ENCODE measurements at regions not wholly inside any gene's neighbourhood (a gene's known extent, or its start where the extent isn't known, plus 50 kb on each side); places are given as distances from the start of the nearest gene placed in this dataset.
A peak's percentile ranks its signal among the peaks of the same experiment; 100 is the strongest.
"Not testable (repeated sequence)": the region's sequence is repeated elsewhere in the genome, so short reads cannot be mapped to it uniquely, and the experiment has no call there.

- H3K27me3 Mint-ChIP-seq, result peaks cover 21% of the 10 kb centered on the region
- not testable (repeated sequence) for H3K27ac Mint-ChIP-seq, H3K4me1 Mint-ChIP-seq, H3K4me3 Mint-ChIP-seq, DNase-seq, H3K9me3 Mint-ChIP-seq, ATAC-seq
Measured at GRCh38 chr2:131833367-131834202, 305.9 kb downstream of the CCDC74A start.

- not testable (repeated sequence) for H3K4me1 Mint-ChIP-seq, DNase-seq, H3K27ac Mint-ChIP-seq, H3K9me3 Mint-ChIP-seq, H3K4me3 Mint-ChIP-seq
- peak; percentile 10 for ATAC-seq
- H3K27me3 Mint-ChIP-seq, result peaks cover 21% of the 10 kb centered on the region
Measured at GRCh38 chr2:131834203-131835020, 306.7 kb downstream of the CCDC74A start.

DNA sequence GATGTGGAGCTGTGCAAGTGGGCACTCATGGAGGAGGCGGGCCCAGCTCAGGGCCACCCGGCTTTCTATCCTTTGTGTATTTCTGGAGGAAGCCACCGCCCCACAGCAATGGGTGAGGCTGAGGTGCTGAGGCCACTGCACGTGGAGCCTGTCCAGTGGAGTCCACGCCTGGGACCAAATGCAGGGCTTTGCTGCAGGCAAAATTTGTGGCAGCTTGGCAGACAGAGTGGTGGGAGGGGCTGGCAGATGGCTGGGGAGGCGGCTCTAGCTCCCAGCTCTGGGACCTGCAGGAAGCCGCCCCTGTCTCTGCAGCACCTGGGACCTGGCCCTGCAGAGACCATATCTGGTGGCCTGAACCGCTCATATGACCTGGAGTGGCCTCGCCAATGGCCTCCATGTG is 307.3 kb downstream of the CCDC74A start:
- H3K27ac Mint-ChIP-seq, H3K4me1 Mint-ChIP-seq, ATAC-seq, H3K9me3 Mint-ChIP-seq, DNase-seq, H3K4me3 Mint-ChIP-seq: not testable (repeated sequence)
- H3K27me3 Mint-ChIP-seq, result peaks cover 21% of the 10 kb centered on the region

- no peaks in the 10 kb centered on the region for H3K9me3 Mint-ChIP-seq
- peaks cover 21% of the 10 kb centered on the region for H3K27me3 Mint-ChIP-seq
- H3K4me1 Mint-ChIP-seq, result peaks cover 5% of the 10 kb centered on the region
- H3K4me3 Mint-ChIP-seq, result no peak overlapping the region
- DNase-seq, result no peak
- no peak for ATAC-seq
- H3K27ac Mint-ChIP-seq, result no peak overlapping the region
Measured at GRCh38 chr2:131835621-131836091, 308.0 kb downstream of the CCDC74A start.

DNA sequence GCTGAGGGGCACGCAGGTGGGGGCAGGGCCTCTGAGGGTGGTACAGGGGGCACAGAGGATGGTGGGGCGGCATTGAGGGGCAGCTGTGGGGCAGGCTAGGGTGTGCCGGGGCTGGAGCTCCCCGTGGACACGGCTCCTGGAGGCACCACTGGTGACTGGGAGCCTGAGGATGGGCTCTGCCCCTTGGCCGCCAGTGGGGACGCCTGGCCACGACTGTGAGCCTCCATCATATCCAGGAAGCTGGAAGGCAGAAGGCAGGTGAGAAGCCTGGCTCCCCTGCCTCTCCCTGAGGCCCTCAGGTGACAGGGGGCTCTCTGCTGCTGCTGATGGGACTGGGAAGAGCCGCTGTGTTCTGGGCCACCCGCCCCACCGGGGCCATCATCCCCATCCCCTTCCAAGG is 308.4 kb downstream of the CCDC74A start:
- H3K9me3 Mint-ChIP-seq, H3K4me1 Mint-ChIP-seq, H3K27ac Mint-ChIP-seq, DNase-seq, ATAC-seq, H3K4me3 Mint-ChIP-seq: not testable (repeated sequence)
- H3K27me3 Mint-ChIP-seq, result peaks cover 21% of the 10 kb centered on the region

- not testable (repeated sequence) for H3K27ac Mint-ChIP-seq, H3K4me1 Mint-ChIP-seq, H3K9me3 Mint-ChIP-seq, H3K4me3 Mint-ChIP-seq, H3K27me3 Mint-ChIP-seq, DNase-seq
- ATAC-seq, result peak; percentile 43
Measured at GRCh38 chr2:131844044-131844443, 316.4 kb downstream of the CCDC74A start.

- not testable (repeated sequence) for H3K4me3 Mint-ChIP-seq, ATAC-seq, H3K9me3 Mint-ChIP-seq, H3K27me3 Mint-ChIP-seq, H3K4me1 Mint-ChIP-seq, DNase-seq, H3K27ac Mint-ChIP-seq
Measured at GRCh38 chr2:131856202-131856601, 305.6 kb downstream of the ANKRD30BL start.

DNA sequence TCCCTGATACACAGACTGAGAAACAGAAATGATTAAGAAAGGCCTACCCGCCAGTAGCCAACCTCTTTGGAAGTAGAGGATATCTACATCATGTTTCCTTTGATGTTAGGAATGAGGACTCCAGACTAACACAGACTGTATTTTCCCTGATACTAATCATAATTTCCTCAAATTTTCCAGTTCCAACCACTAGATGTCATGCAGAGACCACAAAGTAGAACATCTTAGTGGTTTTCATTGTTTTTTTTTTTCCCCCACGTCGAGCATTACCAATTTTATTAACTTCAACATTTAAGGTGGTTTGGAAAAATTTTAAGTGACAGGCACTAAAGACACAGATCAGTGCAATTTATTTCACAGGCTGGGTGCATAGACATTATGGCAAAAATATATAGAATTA is 303.6 kb downstream of the ANKRD30BL start:
- H3K27me3 Mint-ChIP-seq, DNase-seq, H3K4me3 Mint-ChIP-seq, H3K27ac Mint-ChIP-seq, H3K9me3 Mint-ChIP-seq, ATAC-seq, H3K4me1 Mint-ChIP-seq: not testable (repeated sequence)

Data from stimulated activated naive CD8-positive, alpha-beta T cell treated with anti-CD3 and anti-CD28 coated beads, Interleukin-15, amount 100 ng/mL, for 72 hours (primary cell).